HG03432 (cell line): ENCODE measurements at regions not wholly inside any gene's neighbourhood (a gene's known extent, or its start where the extent isn't known, plus 50 kb on each side); places are given as distances from the start of the nearest gene placed in this dataset.

Source experiments
- ATAC-seq: cut with Tn5 transposase; IDR thresholded peaks from one replicate; pipeline ENCODE4 v1.9.1; 2021; ENCODE audit warnings: mild to moderate bottlenecking, moderate library complexity; ENCODE audit not compliant: unreplicated experiment

- no peak for ATAC-seq
Observed at GRCh38 chr6:167049275-167049674, 50.1 kb downstream of the CEP43 start.

GRCh38 chr6:167050903-167051302, 51.7 kb downstream of the CEP43 start:
- ATAC-seq: no peak

- no peak for ATAC-seq
Observed at GRCh38 chr6:167053895-167054530, 54.8 kb downstream of the CEP43 start.

- ATAC-seq: no peak
Observed at GRCh38 chr6:167054987-167055386, 55.8 kb downstream of the CEP43 start.

- peak; percentile 97 for ATAC-seq
Observed at GRCh38 chr6:167056370-167056769, 57.2 kb downstream of the CEP43 start.

GRCh38 chr6:167058261-167058660, 59.1 kb downstream of the CEP43 start:
- ATAC-seq: no peak
